Endothelial cell of umbilical vein (primary cell): ENCODE measurements at regions not wholly inside any gene's neighbourhood (a gene's known extent, or its start where the extent isn't known, plus 50 kb on each side); places are given as distances from the start of the nearest gene placed in this dataset.

Experiments
- BruUV-seq: library from RNA; stranded (reverse); fragments of 400-500 nt; replicated peaks from 2 replicates; lab custom pipeline; 2021; lab: Mats Ljungman, UMichigan
- CTCF ChIA-PET: fragments of 300-600, 350-600 bp; sonication (Branson Sonifier 250); formaldehyde crosslinking; loops from one replicate; lab custom pipeline; 2021; ENCODE audit warnings: antibody characterized with exemption, inconsistent platforms; lab: Charles Lee
- POLR2A ChIA-PET: fragments of 300-600, 350-600 bp; sonication (Branson Sonifier 250); formaldehyde crosslinking; loops from one replicate; lab custom pipeline; 2021; ENCODE audit warnings: antibody characterized with exemption, inconsistent platforms; lab: Charles Lee
- DNase-seq: peaks from one replicate; pipeline ENCODE4 v3.0.0-alpha.2; 2011; ENCODE audit warnings: low read depth, low spot score
- FAIRE-seq: peaks from 2 replicates; lab custom pipeline; 2011; peaks lifted over from hg19 to GRCh38; lab: Jason Lieb, UNC
- H2AFZ ChIP-seq: 2 replicates; pipeline ENCODE4 v1.6.0; 2012; ENCODE audit warnings: low read depth, low read length, control low read depth, inconsistent platforms
- H3K27ac ChIP-seq: 2 replicates; pipeline ENCODE4 v1.5.1; 2011; ENCODE audit warnings: low read depth, mild to moderate bottlenecking, control low read depth, low read length, moderate library complexity; ENCODE audit not compliant: insufficient read depth
- H3K27me3 ChIP-seq, 2 experiments: 2 replicates each; pipeline versions ENCODE4 v1.6.0 to v1.6.1; 2011; ENCODE audit warnings: low read length in 2 of 2, mixed read lengths in 1 of 2; ENCODE audit not compliant: control insufficient read depth in 2 of 2, insufficient read depth in 2 of 2
- H3K36me3 ChIP-seq, 2 experiments: 2 replicates in 1 of 2; 3 replicates in 1 of 2; pipeline ENCODE4 v1.5.1; 2011; ENCODE audit warnings: low read length in 2 of 2, mild to moderate bottlenecking in 1 of 2, moderate library complexity in 1 of 2; ENCODE audit not compliant: control insufficient read depth in 2 of 2, insufficient read depth in 2 of 2; ENCODE audit errors: extremely low read depth in 1 of 2
- H3K4me1 ChIP-seq: 3 replicates; pipeline ENCODE4 v1.5.1; 2011; ENCODE audit warnings: mild to moderate bottlenecking, low read length; ENCODE audit not compliant: control insufficient read depth, insufficient read depth; ENCODE audit errors: extremely low read depth
- H3K4me2 ChIP-seq: 2 replicates; pipeline ENCODE4 v1.6.1; 2011; ENCODE audit warnings: low read length, control low read depth, mixed read lengths; ENCODE audit not compliant: insufficient read depth
- H3K4me3 ChIP-seq, 3 experiments: fragments of 200-600 bp in 1 of 3; sonication (generic), shearing (Covaris generic) in 1 of 3; replicated peaks in 1 of 3; 2 replicates each; pipeline ENCODE4 v1.5.1; 2011 to 2016; ENCODE audit warnings: control low read depth in 3 of 3, low read length in 3 of 3, mild to moderate bottlenecking in 2 of 3, inconsistent platforms in 1 of 3, low read depth in 1 of 3, moderate library complexity in 1 of 3; ENCODE audit not compliant: insufficient read depth in 1 of 3
- H3K79me2 ChIP-seq: 2 replicates; pipeline ENCODE4 v1.6.0; 2012; ENCODE audit warnings: low read length, inconsistent platforms; ENCODE audit not compliant: control insufficient read depth, insufficient read depth
- H3K9ac ChIP-seq: replicated peaks from 2 replicates; pipeline ENCODE3; 2011; ENCODE audit warnings: low read length, control low read depth; ENCODE audit not compliant: insufficient read depth; ENCODE audit errors: extremely low read depth
- H3K9me1 ChIP-seq: replicated peaks from 3 replicates; pipeline ENCODE4 v1.6.0; 2011; ENCODE audit warnings: mild to moderate bottlenecking, low read length; ENCODE audit not compliant: control insufficient read depth, insufficient read depth; ENCODE audit errors: extremely low read depth
- H3K9me3 ChIP-seq: replicated peaks from 2 replicates; pipeline ENCODE4 v1.5.1; 2012; ENCODE audit warnings: low read length, inconsistent platforms; ENCODE audit not compliant: control insufficient read depth, insufficient read depth
- H4K20me1 ChIP-seq: replicated peaks from 2 replicates; pipeline ENCODE3; 2011; ENCODE audit warnings: mild to moderate bottlenecking, low read length; ENCODE audit not compliant: control insufficient read depth, insufficient read depth; ENCODE audit errors: extremely low read depth
- EZH2 ChIP-seq: IDR thresholded peaks from 2 replicates; pipeline ENCODE4 v1.6.1; 2012; ENCODE audit warnings: borderline replicate concordance, low read depth, mild to moderate bottlenecking, moderate library complexity, low read length, inconsistent platforms; ENCODE audit not compliant: severe bottlenecking
- FOS ChIP-seq: IDR thresholded peaks from 2 replicates; pipeline ENCODE4 v1.6.1; 2011; ENCODE audit warnings: mild to moderate bottlenecking, low read length, moderate library complexity, borderline replicate concordance; ENCODE audit not compliant: insufficient read depth
- GATA2 ChIP-seq: IDR thresholded peaks from 2 replicates; pipeline ENCODE4 v1.7.0; 2011; ENCODE audit warnings: low read depth, mild to moderate bottlenecking, moderate library complexity, mixed read lengths, low read length; ENCODE audit not compliant: insufficient read length, insufficient read depth
- JUN ChIP-seq: IDR thresholded peaks from 2 replicates; pipeline ENCODE4 v1.6.1; 2011; ENCODE audit warnings: borderline replicate concordance, low read depth; ENCODE audit not compliant: insufficient read length, insufficient read depth
- MAX ChIP-seq: IDR thresholded peaks from 2 replicates; pipeline ENCODE4 v1.6.1; 2011; ENCODE audit not compliant: insufficient read depth, insufficient read length
- POLR2AphosphoS5 ChIP-seq: IDR thresholded peaks from 2 replicates; pipeline ENCODE4 v1.6.1; 2012; ENCODE audit warnings: low read depth, mild to moderate bottlenecking, control low read depth, low read length, moderate library complexity; ENCODE audit not compliant: insufficient read depth
- dilution Hi-C: fragments of 300-500 bp; cut with MboI; formaldehyde crosslinking; loops from one replicate; pipeline ENCODE4 v1.15.0; 2019; ENCODE audit warnings: low sequenced_read_pairs; ENCODE audit not compliant: extremely low pct_ligation_motif_present
- intact Hi-C: fragments of 100-400 bp; cut with micrococcal nuclease; formaldehyde crosslinking; loops from one replicate; pipeline ENCODE4 v1.10.0; 2022

DNA sequence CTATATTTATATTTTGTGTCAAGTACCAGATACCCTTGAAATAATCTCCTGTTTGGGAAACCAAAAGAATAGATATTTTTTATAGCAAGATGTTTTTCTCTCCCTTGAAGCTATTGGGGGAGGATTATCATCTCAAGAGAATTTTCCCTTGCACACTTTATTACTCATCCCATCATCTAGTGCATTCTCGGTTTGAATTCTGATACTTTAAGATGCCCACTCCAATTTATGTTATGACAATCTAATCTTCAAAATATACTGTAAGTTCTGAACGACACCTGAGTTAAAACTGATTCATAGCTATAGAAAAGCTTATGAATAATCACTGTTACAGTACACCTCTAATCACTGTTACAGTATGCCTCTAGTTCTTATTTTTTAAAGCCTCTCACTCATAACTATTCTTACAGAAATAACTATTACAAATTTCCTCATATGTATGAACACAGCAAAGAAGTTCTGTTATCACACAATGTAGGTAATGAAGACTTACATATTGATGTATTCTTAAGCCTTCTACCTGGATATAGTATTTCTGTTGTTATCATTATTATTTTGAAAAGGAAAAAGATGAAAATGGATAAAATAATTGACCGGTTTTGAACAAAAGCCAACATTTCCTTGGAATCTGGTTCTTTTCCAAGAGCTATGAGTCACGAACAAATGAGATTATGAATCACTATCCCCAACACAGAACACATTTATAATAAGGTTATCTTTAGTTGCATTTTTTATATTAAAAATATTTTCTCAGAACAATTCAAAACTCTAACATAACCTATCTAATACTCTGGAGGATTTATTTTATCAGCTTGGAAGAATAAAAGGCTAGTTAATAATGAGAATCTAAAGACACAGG lies 72.3 kb upstream of the FAM13C start:
- Histone ChIP-seq H3K27me3 (no peaks in the 10 kb centered on the region), H3K9me1 (no peaks in the 10 kb centered on the region), H3K4me2 (no peak overlapping the region), H3K4me1 (no peaks in the 10 kb centered on the region), H4K20me1 (no peaks in the 10 kb centered on the region), H3K27ac (no peak overlapping the region), H2AFZ (no peak overlapping the region), H3K4me3 (no peak overlapping the region), H3K79me2 (no peaks in the 10 kb centered on the region), H3K36me3 (no peaks in the 10 kb centered on the region), H3K9ac (no peak overlapping the region), H3K9me3 (no peaks in the 10 kb centered on the region)
- intact Hi-C loops (no loop called here), dilution Hi-C loops (no loop called here)
- BruUV-seq, result no TSS peak
- peak; percentile 61 for DNase-seq
- CTCF ChIA-PET, result no interaction called here
- POLR2A ChIA-PET, result no interaction called here
- FAIRE-seq, result no peak
- TF ChIP-seq FOS (peak; percentile 53), JUN (peak; percentile 51), GATA2 (no peak), POLR2AphosphoS5 (no peak)

DNA sequence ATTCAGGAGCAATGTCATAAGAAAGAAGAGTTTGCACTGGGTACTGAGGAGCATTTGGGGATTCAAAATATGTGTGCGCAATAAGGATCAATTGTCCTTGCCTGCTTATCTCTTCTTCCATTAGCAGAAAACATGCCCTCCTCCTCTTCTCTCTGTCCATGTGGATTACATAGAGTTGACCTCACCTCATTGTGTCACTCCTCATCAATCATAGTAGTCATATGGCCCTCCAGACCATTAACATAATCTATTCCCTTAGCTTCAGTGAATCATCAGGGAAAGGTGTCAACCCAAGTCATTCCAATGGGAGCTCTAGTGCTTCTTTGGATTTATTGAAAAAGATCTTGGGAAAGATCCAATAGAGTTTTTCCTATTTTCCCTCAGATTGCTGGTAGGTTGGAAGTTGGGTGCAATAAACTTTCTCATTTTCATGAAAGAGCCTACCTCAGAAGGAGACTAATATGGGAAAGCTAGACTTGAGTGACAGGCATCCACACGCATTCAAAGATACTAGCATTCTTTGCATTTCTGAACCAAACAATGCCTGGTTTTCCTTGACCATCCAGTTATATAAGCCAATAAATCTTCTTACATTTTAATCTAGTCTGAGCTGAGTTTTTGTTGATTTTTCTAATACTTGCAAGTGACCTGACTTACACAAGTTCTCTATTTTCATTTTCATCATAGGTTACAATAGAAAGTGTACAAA lies 71.5 kb upstream of the FAM13C start:
- Histone ChIP-seq H3K4me1 (no peaks in the 10 kb centered on the region), H3K9me3 (no peaks in the 10 kb centered on the region), H3K9ac (no peak overlapping the region), H2AFZ (no peak overlapping the region), H3K36me3 (no peaks in the 10 kb centered on the region), H3K4me2 (no peak overlapping the region), H3K27ac (no peak overlapping the region), H3K79me2 (no peaks in the 10 kb centered on the region), H3K9me1 (no peaks in the 10 kb centered on the region), H3K4me3 (no peak overlapping the region), H4K20me1 (no peaks in the 10 kb centered on the region), H3K27me3 (no peaks in the 10 kb centered on the region)
- intact Hi-C loops, result no loop called here
- ChIA-PET CTCF (no interaction called here), POLR2A (no interaction called here)
- TF ChIP-seq JUN (no peak), EZH2 (no peak), POLR2AphosphoS5 (no peak), MAX (no peak)
- dilution Hi-C loops, result no loop called here
- DNase-seq, result no peak
- FAIRE-seq, result no peak
- no TSS peak for BruUV-seq
